Pons (tissue), 1 donor: ENCODE measurements at regions not wholly inside any gene's neighbourhood (a gene's known extent, or its start where the extent isn't known, plus 50 kb on each side); places are given as distances from the start of the nearest gene placed in this dataset.

Experiments
- DNase-seq: peaks from one replicate; pipeline ENCODE4 v3.0.0-alpha.2; 2016; ENCODE audit warnings: low spot score

DNA sequence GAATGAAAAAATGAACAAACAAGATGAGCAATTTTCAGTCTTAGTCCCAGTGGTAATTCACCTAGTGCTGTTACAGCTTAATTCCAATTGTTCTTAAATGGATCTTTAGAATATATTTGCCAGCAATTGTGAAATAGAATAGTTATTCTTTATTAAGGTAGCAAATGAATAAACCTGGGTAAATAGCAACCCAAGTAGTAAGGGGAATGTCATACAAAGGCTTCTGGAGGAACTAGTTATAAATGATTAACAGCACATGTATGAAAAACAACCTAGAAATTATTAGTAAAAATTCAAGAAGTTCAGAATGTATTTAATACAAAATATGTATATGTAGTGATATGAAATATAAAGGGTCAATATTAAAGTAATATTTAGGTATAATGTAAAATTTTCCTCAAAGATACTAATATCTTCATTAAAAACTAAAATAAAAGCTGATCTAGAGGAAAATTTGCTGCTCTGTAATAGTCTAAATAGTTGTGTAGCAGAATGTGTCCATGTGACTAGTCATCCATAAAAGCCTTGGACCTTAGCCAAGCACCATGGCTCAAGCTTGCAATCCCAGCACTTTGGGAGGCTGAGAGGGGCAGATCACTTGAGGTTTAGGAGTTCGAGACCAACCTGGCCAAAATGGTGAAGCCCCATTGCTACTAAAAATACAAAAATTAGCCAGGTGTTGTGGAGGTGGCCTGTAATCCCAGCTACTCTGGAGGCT lies 535.9 kb upstream of the ATXN8OS start:
- DNase-seq: no peak

DNA sequence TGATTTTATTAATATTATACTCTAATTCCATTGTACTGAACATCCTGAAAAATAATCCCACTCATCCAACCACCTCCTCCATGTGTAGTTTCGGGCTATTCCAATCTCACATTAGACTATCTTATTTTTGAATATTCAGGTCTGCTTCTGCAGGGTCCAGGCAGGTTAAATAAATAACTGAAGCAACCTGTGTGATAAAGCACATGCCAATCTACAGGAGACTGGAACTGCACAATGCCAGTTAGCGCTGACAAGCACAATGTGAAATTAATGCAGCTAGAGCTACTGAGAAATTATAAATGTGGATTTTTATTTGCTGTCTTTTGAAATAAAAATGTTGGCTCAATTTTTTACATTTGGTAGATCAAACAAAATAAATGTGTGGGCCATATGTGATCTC lies 540.1 kb upstream of the ATXN8OS start:
- DNase-seq: no peak

DNA sequence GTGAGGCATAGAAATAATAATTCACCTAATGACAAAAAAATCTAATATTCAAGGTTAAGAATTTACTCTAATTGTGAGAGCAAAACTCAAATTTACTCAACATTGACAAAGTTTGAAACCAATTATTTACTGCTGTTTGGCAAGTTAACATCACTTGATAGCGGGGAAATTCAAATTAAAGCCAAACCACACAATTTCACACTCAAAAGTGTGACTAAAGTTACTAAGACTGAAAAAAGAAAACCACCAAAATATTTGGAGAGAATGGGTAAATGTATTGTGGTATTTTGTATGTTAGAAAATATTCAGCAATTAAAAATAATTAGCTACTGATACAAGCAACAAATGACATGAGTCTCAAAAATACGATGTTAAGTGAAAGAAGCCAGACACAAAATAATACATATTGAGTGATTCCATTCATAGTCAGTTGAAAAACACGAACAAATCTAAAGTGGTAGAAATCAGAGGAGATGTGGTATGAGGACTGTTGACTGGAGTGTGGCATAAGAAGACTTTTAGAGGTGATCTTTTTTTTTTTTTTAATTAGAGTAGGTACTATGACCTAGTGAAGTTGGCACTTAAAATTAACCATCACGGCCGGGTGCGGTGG lies 541.4 kb upstream of the ATXN8OS start:
- no peak for DNase-seq

DNA sequence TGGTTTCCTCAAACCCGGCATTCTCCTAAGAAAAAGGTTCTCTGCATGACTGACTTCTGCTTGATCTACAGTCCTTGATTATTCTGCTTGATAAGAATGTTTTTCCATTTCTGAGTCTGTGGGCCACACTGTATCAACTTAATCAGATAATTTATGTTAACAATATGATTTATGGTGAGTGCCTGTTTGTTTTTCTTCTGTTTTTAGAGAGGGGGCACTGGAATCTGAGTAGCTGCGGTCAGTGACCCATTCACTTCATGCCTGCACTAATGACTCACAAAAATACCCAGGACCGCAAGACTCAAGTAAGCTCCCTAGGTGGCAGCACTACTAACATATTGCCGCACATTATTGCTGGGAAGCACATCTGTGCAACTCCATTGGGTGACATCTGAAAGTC lies 542.3 kb upstream of the ATXN8OS start:
- DNase-seq: no peak

DNA sequence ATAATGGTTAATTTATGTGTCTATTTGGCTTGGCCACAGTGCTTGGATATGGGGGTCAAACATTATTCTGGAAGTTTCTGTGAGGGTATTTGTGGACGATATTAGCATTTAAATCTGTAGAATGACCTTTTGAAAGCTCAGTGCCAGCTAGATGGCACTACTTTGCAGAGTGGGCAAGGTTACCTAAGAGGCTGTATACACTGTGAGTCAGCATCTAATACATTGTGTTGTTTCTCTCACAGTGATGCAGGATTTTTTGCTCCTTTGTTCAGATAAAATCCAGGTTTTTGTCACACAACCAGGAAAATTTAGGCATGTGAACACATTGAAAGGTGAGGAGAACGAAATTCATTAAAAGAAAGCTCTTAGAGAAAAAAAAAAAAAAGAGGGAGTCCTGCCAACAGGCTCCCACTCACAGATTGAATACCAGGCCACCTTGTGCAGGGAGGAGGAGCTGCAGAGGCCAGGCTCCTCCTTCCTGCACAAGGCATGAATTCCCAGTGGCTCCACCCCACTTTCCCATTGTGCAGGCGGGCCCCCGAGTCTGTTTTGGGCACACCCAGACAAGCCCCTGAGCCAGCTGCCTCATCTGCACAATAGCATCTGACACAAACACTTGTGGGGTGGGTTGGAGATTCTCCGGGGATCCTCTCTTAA lies 551.0 kb upstream of the ATXN8OS start:
- DNase-seq: no peak

DNA sequence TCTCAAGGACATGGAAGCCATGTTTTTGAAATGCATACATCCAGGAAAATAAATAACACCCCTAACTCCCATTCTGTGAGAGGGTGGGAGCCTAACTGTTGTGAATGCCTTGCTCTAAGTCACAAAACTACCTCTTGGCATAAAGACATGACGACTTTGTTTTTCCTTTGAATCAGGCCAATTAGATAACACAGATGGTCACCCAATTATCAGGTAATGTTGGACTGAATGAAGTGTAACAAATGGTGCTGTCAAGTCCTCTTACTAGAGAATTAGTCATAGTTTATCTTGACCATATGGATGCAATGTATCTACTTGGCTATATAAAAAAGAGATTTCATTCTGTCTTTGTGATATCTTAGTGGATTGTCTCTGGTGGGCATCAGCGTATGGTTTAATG lies 553.6 kb upstream of the ATXN8OS start:
- no peak for DNase-seq

DNA sequence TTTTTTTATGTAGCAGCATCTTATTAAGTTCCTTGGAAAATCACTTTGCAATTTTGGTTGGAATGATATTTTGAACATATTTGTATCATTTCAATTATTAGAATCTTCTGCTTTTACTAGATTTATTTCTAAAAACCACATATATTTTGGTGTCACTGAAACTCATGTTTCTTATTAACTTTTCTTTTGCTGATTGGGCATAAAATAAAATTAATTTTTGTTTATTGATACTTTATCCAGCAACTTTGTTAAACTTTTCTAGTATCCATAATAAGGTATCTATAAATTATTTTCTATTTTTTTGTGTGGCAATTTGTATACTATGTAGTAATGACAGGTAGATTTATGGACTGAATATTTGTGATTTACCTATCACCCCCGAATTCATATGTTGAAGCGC lies 556.4 kb upstream of the ATXN8OS start:
- DNase-seq: no peak

DNA sequence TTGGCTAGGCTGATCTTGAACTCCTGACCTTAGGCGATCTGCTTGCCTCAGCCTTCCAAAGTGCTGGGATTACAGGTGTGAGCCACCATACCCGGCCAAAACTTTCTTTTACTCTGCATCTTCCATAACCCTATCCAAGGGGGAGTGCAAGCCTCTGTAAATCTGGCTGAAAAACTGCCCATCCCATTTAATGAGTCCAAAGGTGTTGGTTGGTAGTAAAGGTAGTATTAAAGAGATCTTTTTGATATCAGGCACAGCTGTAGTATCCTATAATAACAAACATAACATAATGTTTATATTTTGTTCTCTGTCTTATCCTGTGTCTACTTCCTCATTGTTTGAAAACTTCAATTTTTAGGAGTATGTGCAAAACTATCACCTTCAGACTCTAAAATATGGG lies 559.8 kb upstream of the ATXN8OS start:
- no peak for DNase-seq

DNA sequence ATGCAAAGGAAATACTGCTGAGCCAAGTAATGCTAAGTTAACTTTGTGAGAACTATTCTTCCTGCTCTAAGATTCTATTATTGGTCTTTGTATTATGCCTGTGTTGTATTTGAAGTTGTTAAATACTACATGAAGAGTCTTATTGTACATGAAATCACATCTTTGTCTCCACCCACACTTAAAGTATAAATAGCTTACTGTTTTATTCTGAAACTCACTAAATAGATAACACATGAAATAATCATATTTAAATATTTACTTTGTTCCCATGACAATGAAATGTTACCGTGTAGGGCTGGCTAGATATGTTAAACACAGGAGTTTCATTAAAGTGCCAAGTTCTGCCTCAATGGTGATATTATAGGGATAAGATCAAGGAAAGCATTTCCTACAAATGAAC lies 562.1 kb upstream of the ATXN8OS start:
- DNase-seq: no peak

DNA sequence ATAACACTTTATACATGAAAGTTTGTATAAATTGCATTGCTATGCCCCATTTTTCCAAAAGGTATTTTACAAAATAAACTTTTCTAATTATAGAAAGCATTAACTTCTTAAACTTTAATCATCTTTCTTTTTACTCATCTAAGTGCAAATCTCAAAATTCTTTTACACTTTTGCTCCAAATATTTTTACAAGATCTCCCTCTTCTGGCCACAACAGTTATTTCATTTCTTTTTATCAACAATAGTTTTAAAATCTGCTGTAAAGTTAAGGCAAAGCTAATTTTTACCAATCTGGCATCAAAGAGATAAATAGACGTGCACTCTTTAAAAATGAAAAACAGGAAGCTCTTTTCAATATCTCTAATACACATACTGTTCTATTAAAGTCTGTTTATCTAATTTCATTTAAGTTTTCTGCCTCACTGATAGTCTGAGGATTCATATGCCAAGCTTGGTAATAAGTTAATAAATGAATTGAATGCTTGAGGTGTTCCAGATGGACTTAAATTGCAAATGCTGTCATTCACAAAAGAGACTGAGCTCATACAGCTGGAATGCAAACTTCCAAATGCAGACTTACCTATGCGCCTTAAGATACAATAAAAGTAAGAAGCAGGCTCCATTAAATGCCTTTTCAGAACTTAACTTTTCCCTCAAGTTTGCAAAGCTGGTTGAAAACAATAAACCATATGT lies 583.0 kb upstream of the ATXN8OS start:
- no peak for DNase-seq

DNA sequence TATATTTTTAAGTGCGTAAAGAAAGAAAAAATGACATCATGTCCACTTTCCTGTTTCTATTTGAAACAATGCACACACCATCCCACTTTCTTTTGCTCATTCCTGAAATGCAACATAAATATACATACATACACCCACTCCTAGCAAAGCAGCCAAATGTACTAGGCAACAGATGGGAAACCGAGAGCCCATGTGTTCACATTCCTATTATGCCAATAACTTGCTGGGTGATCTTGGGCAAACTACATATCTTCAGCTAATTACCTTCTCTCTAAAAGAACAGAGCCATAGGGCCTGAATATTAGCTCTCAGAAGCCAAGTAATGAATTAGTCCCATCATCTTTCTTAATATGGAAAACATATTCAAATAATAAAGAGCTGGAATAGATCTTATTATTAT lies 610.6 kb upstream of the ATXN8OS start:
- DNase-seq: peak; percentile 19

DNA sequence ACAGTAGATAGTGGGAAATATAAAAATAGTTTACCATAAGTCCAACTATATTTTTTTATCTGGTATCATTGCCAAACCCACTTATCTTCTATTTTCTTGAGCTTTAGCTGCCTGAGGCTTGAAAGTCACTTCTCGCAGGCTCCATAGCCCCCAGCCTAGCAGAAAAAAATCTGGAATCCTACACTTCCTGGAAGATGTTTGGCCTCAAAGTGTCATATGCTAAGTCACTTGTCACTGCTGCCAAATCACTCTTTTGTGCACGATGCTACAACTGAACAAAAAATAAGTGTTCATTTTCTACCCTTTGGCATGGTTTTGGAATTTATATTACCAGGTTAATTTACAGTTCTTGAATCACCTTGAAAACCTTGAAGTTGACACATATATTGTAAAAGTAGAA lies 612.5 kb upstream of the ATXN8OS start:
- DNase-seq: no peak

DNA sequence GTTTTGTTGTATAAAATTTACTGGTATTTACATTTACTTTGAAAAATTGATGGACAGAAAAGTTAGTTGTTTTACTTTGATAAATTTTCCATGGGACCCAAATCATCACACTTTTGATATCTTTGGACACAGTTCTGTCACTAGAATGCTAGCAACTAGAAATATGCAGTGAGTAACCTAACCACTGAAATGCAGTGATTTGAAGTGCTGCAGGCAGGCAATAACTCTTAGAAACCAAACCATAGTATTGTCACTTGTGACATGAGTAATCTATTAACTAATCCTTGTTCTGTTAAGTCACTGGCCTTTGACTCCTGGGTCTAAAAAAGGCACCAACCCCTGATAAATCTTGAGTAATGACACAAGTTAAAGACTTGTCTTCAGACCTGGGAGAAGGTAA lies 620.0 kb upstream of the ATXN8OS start:
- no peak for DNase-seq

DNA sequence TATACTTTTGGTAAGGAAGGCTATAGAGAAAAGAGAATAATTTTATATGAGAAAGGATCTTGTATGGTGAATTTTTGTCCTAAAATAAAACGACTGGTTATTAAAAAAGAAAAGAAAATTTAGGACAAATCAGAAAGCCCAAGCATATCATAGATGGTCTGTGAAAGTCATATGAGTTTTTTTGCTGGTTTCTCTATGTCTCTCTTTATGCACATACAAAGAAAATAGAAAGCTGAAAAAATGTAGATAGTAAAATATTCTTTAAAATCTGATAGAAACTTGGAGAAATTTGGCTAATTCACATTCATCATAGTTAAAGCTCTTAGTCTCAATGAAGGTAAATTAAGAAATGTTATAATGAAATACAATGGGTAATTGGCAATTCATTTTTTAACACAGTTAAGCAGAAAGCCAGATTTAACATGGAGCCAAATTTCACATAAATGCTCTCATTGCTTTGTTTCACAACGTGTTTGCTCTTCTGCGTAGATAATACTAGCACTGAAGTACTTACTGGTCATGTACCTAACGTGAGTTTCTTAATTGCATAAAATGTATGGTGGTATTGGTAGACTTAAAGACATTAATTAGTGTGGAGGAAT lies 621.5 kb upstream of the ATXN8OS start:
- DNase-seq: no peak

DNA sequence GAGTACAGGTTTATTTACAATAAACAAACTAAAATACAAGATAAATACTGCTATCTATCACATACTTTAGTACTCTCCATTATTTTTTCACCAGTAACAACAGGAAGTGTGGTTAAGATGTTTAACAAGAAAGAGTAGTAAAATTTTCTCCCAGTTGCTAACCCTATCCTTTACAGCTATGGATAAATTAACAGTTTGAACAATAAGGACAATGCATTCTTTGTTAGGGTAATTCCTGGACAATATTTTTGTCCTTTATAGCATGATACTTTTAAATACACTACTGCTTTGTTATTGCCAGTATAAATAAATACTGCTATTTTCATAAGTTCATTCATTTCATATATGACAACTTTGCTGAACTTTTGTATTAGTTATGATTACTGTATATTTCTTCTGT lies 630.2 kb upstream of the ATXN8OS start:
- DNase-seq: no peak

DNA sequence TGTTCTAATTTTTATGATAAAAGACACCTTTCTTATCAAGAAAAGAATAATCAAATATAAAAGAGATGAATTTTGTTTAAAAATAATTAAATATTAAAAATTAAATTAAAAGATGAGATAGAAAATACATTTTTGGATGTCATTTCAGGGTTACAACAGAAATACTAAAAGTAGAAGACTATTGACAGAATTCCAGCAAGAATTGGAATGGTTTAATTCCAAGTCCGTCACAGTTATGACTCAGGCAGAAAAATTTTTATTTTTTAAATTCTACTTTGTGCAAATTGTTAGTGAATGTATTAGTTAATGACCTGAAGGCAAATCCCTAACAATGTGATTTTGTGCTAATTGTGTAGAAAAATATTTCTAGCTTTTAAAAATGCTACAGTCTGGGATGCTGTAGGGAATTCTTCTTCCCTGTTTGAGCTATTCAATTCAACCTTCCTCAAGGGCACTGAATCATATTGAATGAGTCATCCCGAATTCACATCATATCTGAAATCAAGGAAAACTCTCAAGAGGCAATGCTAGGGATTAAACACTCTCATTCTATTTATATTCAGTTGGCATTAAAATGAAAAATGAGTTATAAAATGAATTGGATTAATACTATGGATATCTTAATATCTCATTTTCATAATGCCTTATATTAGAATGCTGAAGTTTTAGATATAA lies 633.5 kb upstream of the ATXN8OS start:
- peak; percentile 32 for DNase-seq

DNA sequence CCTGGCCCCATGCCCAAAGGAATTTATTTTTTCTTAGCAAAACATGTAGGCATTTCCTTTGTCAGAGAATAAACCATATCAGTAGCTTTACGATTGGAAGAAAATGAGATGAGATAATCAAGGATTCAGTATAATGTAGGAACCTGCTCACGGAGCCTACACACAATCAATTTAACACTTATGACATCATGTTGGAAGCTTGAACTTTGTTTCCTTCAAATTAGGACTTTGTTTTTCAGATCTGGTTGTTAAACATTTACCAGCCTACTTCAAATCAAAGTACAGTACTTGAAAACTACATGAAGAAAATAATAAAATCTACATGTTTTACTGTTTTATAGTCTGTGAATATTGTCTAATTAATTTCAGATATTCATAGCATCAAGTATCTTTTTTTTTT lies 639.0 kb upstream of the ATXN8OS start:
- no peak for DNase-seq

DNA sequence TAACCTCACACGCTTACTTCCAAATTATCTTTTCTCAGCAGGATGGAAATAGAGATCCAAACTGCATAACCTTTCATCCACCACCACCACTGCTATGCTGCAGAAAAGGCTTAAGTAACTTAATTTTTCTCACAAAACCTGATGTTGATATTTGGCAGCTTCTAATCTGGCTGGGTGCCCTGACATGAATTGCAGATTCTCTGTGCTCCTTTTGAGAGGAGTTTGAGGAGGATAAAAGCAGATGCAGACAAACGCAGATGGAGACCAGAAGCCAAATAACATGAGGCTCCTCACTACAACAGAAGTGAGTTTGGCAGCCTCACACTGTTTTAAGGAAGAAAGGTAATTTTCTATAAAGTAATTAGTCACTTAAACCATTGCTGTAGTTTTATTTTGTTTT lies 646.2 kb upstream of the ATXN8OS start:
- no peak for DNase-seq

DNA sequence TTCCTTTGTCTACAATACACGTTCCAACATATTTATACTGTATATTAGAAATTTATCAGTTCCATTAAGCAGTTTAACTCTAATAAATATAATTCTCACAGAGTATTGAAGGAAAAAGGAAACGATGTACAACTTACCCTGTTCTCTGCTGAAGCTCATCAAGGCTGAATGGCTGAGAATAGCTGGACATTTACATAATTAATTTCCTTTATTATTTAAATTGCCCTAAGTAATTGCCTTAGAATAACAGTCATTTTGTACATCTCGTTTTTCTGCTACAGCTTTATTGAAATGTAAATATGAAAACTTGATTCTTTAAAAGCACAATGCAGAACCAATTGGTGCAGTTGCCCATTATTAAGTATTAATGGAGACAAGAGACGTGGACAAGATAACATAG lies 648.3 kb upstream of the ATXN8OS start:
- DNase-seq: no peak

DNA sequence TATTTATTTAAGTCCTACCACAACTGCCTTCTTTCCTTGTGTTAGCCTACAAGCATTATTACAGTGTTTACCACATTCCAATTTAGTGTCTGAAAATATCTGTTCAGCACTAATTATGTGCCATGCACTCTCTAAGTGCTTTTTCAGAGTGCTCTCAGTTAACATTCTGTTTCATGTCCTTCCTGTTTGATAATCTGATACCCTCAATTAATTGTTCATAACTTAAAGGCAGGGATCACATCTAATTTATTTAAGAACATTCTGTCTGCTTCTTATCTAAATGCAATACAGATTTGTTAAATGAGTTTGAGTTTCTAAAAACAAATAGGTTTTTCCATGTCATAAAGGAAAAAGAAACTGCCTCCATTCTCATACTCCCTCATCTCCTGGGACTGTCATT lies 649.6 kb upstream of the ATXN8OS start:
- DNase-seq: no peak

DNA sequence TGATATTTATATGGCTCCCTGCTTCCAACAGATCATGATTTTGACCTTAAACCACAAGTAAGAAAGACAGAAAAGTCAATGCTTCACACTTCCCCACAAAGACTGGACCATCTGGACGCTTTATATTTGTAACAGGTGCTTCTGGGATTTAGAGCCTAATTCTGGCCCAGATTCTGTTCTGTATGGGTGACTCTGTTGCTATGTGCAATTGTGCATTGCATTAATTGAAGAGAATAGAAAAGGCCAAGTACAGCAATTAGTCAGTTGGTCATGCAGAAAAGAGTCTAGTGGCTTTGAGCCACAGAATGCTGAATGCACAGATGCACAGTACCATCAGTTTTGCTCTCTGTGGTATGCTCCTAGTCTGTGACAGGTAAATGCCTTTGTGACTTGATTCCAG lies 657.4 kb upstream of the ATXN8OS start:
- peak; percentile 29 for DNase-seq

DNA sequence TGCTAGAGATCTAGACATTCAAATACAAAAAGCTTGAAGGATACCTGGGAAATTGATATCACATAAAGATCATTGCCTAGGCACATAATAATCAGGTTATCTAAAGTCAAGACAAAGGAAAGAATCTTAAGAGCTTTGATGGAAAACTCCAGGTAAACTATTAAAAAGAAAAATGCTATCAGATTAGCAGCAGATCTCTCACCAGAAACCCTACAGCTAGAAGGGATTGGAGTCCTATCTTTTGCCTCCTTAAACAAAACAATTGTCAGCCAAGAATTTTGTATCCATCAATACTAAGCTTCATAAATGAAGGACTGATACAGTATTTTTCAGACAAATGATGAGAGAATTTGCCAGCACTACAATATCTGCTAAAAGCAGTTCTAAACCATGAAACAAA lies 682.4 kb upstream of the ATXN8OS start:
- no peak for DNase-seq
